ENCODE measurements at regions not wholly inside any gene's neighbourhood (a gene's known extent, or its start where the extent isn't known, plus 50 kb on each side); places are given as distances from the start of the nearest gene placed in this dataset.

DNA sequence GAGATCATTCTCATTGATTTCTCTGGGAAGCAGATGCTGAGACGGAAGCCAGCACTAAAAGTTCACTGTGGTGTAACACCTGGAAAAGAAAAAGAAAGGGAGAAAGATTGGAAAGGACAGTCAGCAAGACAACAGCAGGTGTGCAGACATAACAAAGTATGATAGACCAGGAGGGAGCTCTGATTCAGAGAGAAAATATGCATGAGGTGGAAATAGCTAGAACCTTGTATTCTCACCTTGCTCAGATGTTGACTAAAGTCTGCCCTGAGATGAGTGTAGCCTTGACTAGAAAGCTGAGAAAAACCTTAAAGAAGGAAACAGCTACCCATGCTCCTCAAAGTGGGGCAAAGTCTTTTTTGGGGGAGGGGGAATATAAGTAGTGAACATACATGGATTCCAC, 1711.8 kb downstream of the EFNB2 start:
- TF ChIP-seq, protein P1, sequence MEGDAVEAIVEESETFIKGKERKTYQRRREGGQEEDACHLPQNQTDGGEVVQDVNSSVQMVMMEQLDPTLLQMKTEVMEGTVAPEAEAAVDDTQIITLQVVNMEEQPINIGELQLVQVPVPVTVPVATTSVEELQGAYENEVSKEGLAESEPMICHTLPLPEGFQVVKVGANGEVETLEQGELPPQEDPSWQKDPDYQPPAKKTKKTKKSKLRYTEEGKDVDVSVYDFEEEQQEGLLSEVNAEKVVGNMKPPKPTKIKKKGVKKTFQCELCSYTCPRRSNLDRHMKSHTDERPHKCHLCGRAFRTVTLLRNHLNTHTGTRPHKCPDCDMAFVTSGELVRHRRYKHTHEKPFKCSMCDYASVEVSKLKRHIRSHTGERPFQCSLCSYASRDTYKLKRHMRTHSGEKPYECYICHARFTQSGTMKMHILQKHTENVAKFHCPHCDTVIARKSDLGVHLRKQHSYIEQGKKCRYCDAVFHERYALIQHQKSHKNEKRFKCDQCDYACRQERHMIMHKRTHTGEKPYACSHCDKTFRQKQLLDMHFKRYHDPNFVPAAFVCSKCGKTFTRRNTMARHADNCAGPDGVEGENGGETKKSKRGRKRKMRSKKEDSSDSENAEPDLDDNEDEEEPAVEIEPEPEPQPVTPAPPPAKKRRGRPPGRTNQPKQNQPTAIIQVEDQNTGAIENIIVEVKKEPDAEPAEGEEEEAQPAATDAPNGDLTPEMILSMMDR (IDR thresholded peaks at IDR 0.05), result no peak
- no peak for TF ChIP-seq POLR2AphosphoS5 (IDR thresholded peaks at IDR 0.05; ENCODE audit: insufficient read depth in 1 of 2, low read depth in 1 of 2)
- no peak for TF ChIP-seq POLR2A (IDR thresholded peaks at IDR 0.05)
- Histone ChIP-seq H3K4me3 (no peak overlapping the region), H3K9me3 (no peaks in the 10 kb centered on the region), H3K4me1 (no peaks in the 10 kb centered on the region), H3K27ac (no peak overlapping the region), H3K36me3 (no peaks in the 10 kb centered on the region), H3K27me3 (no peaks in the 10 kb centered on the region)
- DNase-seq (ENCODE audit: extremely low spot score in 2 of 2), result no peak
- intact Hi-C loops (cut with DNase I), result no loop called here

DNA sequence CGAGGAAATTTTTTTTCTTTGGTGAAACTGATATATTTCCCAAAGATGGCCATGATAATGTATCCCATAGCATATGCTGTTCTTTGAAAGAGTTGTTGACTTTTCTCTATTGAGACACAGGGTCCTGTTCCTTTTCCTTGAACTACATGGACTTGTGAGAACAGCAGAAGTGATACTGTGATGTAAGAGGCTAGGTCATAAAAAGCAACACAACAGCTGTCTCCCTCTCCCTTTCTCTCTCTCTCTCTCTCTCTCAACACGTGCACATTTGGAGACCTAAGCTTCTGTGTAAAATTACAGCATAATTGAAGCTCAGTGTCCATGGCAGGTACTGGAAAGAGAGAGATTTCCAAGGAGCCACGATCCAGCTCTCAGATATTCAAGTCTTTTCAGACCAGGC, 1712.4 kb downstream of the EFNB2 start:
- H3K4me1 ChIP-seq, result no peaks in the 10 kb centered on the region
- intact Hi-C loops (cut with DNase I), result no loop called here
- no peaks in the 10 kb centered on the region for H3K9me3 ChIP-seq
- no peaks in the 10 kb centered on the region for H3K36me3 ChIP-seq
- H3K4me3 ChIP-seq, result no peak overlapping the region
- no peak overlapping the region for H3K27ac ChIP-seq
- TF ChIP-seq POLR2A (IDR thresholded peaks at IDR 0.05) (no peak), POLR2AphosphoS5 (IDR thresholded peaks at IDR 0.05; ENCODE audit: insufficient read depth in 1 of 2, low read depth in 1 of 2) (no peak)
- TF ChIP-seq, protein P1 (IDR thresholded peaks at IDR 0.05), result no peak
- DNase-seq (ENCODE audit: extremely low spot score in 2 of 2), result no peak
- H3K27me3 ChIP-seq, result no peaks in the 10 kb centered on the region

DNA sequence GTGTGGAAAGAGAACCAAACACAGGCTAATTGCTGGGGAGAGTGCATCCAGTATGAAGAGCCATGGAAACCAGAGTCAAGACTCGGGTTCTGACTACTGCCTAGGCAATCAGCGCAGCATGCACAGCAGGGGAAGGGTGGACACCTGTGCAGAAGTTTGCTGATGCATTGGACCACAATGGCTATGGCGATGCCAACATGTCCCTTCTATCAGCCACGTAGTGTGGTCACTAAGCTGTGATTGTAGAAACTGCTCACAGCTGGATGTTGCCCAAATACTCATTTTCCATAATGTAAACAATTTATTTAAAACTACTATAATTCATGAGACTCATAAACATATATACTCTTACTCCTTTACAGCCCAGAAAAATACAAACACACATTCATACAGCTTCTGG, 1718.2 kb downstream of the EFNB2 start:
- intact Hi-C loops (cut with DNase I), result no loop called here
- TF ChIP-seq, protein P1 (IDR thresholded peaks at IDR 0.05), result no peak
- TF ChIP-seq POLR2A (IDR thresholded peaks at IDR 0.05) (no peak), POLR2AphosphoS5 (IDR thresholded peaks at IDR 0.05; ENCODE audit: insufficient read depth in 1 of 2, low read depth in 1 of 2) (no peak)
- no peaks in the 10 kb centered on the region for H3K9me3 ChIP-seq
- DNase-seq (ENCODE audit: extremely low spot score in 2 of 2), result no peak
- no peaks in the 10 kb centered on the region for H3K4me1 ChIP-seq
- no peak overlapping the region for H3K4me3 ChIP-seq
- no peak overlapping the region for H3K27ac ChIP-seq
- H3K27me3 ChIP-seq, result no peaks in the 10 kb centered on the region
- no peaks in the 10 kb centered on the region for H3K36me3 ChIP-seq

DNA sequence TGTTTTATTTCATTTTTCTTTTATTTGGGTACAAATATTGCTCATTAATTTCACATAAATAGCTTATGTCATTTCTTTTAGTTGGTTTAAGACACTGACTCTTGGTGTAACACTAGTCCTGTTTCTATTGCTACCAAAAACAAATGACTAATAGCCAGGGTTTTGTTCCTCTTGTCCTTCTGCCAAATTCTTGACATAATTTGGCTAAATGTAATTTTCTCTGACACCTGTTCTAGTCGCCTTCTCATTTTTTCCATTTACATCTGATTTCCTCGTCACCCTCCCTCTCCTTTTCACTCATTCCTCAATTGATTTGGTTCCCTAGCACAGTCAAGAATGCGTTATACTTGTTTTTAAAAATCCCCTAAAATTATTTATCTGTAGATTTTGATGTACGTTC, 1718.7 kb downstream of the EFNB2 start:
- H3K4me3 ChIP-seq, result no peak overlapping the region
- no peaks in the 10 kb centered on the region for H3K27me3 ChIP-seq
- no peak overlapping the region for H3K27ac ChIP-seq
- no peak for DNase-seq (ENCODE audit: extremely low spot score in 2 of 2)
- intact Hi-C loops (cut with DNase I), result no loop called here
- no peaks in the 10 kb centered on the region for H3K36me3 ChIP-seq
- TF ChIP-seq POLR2AphosphoS5 (IDR thresholded peaks at IDR 0.05; ENCODE audit: insufficient read depth in 1 of 2, low read depth in 1 of 2), result no peak
- TF ChIP-seq, protein P1 (IDR thresholded peaks at IDR 0.05), result no peak
- no peak for TF ChIP-seq POLR2A (IDR thresholded peaks at IDR 0.05)
- no peaks in the 10 kb centered on the region for H3K4me1 ChIP-seq
- H3K9me3 ChIP-seq, result no peaks in the 10 kb centered on the region

DNA sequence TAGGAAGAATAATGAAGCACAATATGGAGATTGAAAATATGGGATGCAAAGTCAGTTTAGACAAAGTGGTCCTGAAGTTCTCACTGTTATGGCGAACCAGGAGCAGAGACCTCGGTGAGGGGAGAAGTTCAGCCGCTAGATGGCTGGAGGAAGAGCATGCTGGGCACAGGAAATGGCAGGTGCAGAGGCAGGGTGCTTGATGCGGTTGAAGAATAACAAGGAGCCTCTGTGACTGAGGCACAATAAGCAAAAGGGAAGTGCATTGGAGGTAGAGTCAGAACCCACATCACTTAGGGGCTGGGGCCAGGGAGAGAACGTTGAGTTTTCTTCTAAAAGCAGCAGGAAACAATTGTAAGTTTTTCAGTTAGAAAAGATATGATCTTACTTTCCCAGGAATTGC, 1725.2 kb downstream of the EFNB2 start:
- H3K4me3 ChIP-seq, result no peak overlapping the region
- no peaks in the 10 kb centered on the region for H3K4me1 ChIP-seq
- H3K9me3 ChIP-seq, result no peaks in the 10 kb centered on the region
- no peak for DNase-seq (ENCODE audit: extremely low spot score in 2 of 2)
- TF ChIP-seq, protein P1 (IDR thresholded peaks at IDR 0.05), result no peak
- no peak for TF ChIP-seq POLR2A (IDR thresholded peaks at IDR 0.05)
- TF ChIP-seq POLR2AphosphoS5 (IDR thresholded peaks at IDR 0.05; ENCODE audit: insufficient read depth in 1 of 2, low read depth in 1 of 2), result no peak
- intact Hi-C loops (cut with DNase I), result no loop called here
- no peaks in the 10 kb centered on the region for H3K27me3 ChIP-seq
- no peaks in the 10 kb centered on the region for H3K36me3 ChIP-seq
- no peak overlapping the region for H3K27ac ChIP-seq

All from vagina (tissue), 2 donors.